NT2/D1 (cell line): ENCODE measurements at regions not wholly inside any gene's neighbourhood (a gene's known extent, or its start where the extent isn't known, plus 50 kb on each side); places are given as distances from the start of the nearest gene placed in this dataset.
A peak's percentile ranks its signal among the peaks of the same experiment; 100 is the strongest.

ENCODE experiments used
- DNase-seq: peaks from one replicate; pipeline ENCODE4 v3.0.0-alpha.2; 2011; ENCODE audit warnings: low read depth, low spot score
- H3K27me3 ChIP-seq: 2 replicates; pipeline ENCODE4 v1.6.0; 2011; ENCODE audit warnings: mild to moderate bottlenecking; ENCODE audit not compliant: insufficient read length, insufficient read depth
- H3K36me3 ChIP-seq: 2 replicates; pipeline ENCODE4 v1.6.1; 2011; ENCODE audit warnings: mild to moderate bottlenecking, low read length, mixed read lengths; ENCODE audit not compliant: insufficient read depth, insufficient read length
- H3K4me1 ChIP-seq: 2 replicates; pipeline ENCODE4 v1.5.1; 2011; ENCODE audit not compliant: insufficient read depth, insufficient read length
- H3K4me3 ChIP-seq: 2 replicates; pipeline ENCODE4 v1.5.1; 2011; ENCODE audit warnings: low read depth; ENCODE audit not compliant: insufficient read length
- H3K9ac ChIP-seq: 2 replicates; pipeline ENCODE4 v1.6.0; 2011; ENCODE audit warnings: low read depth; ENCODE audit not compliant: insufficient read length
- H3K9me3 ChIP-seq: 2 replicates; pipeline ENCODE4 v1.5.1; 2011; ENCODE audit warnings: mild to moderate bottlenecking, low read length; ENCODE audit not compliant: insufficient read depth
- SUZ12 ChIP-seq: IDR thresholded peaks from 2 replicates; pipeline ENCODE4 v1.6.1; 2011; ENCODE audit not compliant: insufficient read length, insufficient read depth; ENCODE audit errors: extremely low read depth
- YY1 ChIP-seq: IDR thresholded peaks from 2 replicates; pipeline ENCODE4 v1.6.1; 2011; ENCODE audit not compliant: insufficient read length, insufficient read depth
- ZNF274 ChIP-seq: IDR thresholded peaks from 2 replicates; pipeline ENCODE4 v1.6.1; 2011; ENCODE audit warnings: mild to moderate bottlenecking, low read depth, low read length

GRCh38 chr1:98264727-98265126 is 343.9 kb upstream of the DPYD start:
- Histone ChIP-seq H3K27me3 (no peaks in the 10 kb centered on the region), H3K4me3 (no peak overlapping the region), H3K4me1 (no peaks in the 10 kb centered on the region), H3K36me3 (no peaks in the 10 kb centered on the region), H3K9ac (no peak overlapping the region), H3K9me3 (no peaks in the 10 kb centered on the region)
- no peak for DNase-seq
- TF ChIP-seq SUZ12: no peak
- TF ChIP-seq ZNF274: no peak

- Histone ChIP-seq H3K9ac (no peak overlapping the region), H3K36me3 (no peaks in the 10 kb centered on the region), H3K27me3 (no peaks in the 10 kb centered on the region), H3K4me1 (no peaks in the 10 kb centered on the region), H3K4me3 (no peak overlapping the region), H3K9me3 (no peaks in the 10 kb centered on the region)
- TF ChIP-seq ZNF274 (no peak), SUZ12 (no peak), YY1 (no peak)
- DNase-seq: no peak
Observed at GRCh38 chr1:98260839-98261238, 340.0 kb upstream of the DPYD start.

- H3K36me3 ChIP-seq: no peaks in the 10 kb centered on the region
- H3K9me3 ChIP-seq: no peaks in the 10 kb centered on the region
- no peak overlapping the region for H3K4me3 ChIP-seq
- H3K4me1 ChIP-seq: no peaks in the 10 kb centered on the region
- no peak overlapping the region for H3K9ac ChIP-seq
- TF ChIP-seq SUZ12: no peak
- TF ChIP-seq ZNF274: no peak
- no peak for TF ChIP-seq YY1
- no peak for DNase-seq
- H3K27me3 ChIP-seq: no peaks in the 10 kb centered on the region
Observed at GRCh38 chr1:98260412-98260811, 339.6 kb upstream of the DPYD start.

GRCh38 chr1:98256700-98257099 is 335.9 kb upstream of the DPYD start:
- H3K4me3 ChIP-seq: no peak overlapping the region

GRCh38 chr1:98253145-98253544 is 332.3 kb upstream of the DPYD start:
- TF ChIP-seq ZNF274 (no peak), SUZ12 (no peak), YY1 (no peak)
- Histone ChIP-seq H3K9ac (no peak overlapping the region), H3K27me3 (no peaks in the 10 kb centered on the region), H3K4me1 (no peaks in the 10 kb centered on the region), H3K4me3 (no peak overlapping the region), H3K9me3 (no peaks in the 10 kb centered on the region; the same call in 1 of the 2 replicates), H3K36me3 (no peaks in the 10 kb centered on the region)
- peak; percentile 22 for DNase-seq

More at GRCh38 chr1:98256700-98257099, 335.9 kb upstream of the DPYD start:
- no peaks in the 10 kb centered on the region for H3K36me3 ChIP-seq
- no peak for DNase-seq
- no peaks in the 10 kb centered on the region for H3K27me3 ChIP-seq
- TF ChIP-seq SUZ12: no peak
- TF ChIP-seq ZNF274: no peak
- no peak for TF ChIP-seq YY1
- H3K4me1 ChIP-seq: no peaks in the 10 kb centered on the region
- no peaks in the 10 kb centered on the region for H3K9me3 ChIP-seq
- no peak overlapping the region for H3K9ac ChIP-seq

GRCh38 chr1:98251497-98251896 is 330.7 kb upstream of the DPYD start:
- no peak for TF ChIP-seq SUZ12
- no peak for TF ChIP-seq ZNF274
- no peak for TF ChIP-seq YY1
- Histone ChIP-seq H3K4me1 (no peaks in the 10 kb centered on the region), H3K27me3 (no peaks in the 10 kb centered on the region), H3K36me3 (no peaks in the 10 kb centered on the region), H3K9ac (no peak overlapping the region), H3K9me3 (no peaks in the 10 kb centered on the region; the same call in 1 of the 2 replicates), H3K4me3 (no peak overlapping the region)
- DNase-seq: no peak

GRCh38 chr1:98232678-98233077 is 311.8 kb upstream of the DPYD start:
- Histone ChIP-seq H3K9me3 (peaks cover 23% of the 10 kb centered on the region), H3K36me3 (no peaks in the 10 kb centered on the region), H3K4me1 (no peaks in the 10 kb centered on the region), H3K9ac (no peak overlapping the region), H3K27me3 (no peaks in the 10 kb centered on the region), H3K4me3 (no peak overlapping the region)
- no peak for DNase-seq
- TF ChIP-seq ZNF274 (no peak), YY1 (no peak), SUZ12 (no peak)

- DNase-seq: no peak
- no peaks in the 10 kb centered on the region for H3K9me3 ChIP-seq
- no peak overlapping the region for H3K4me3 ChIP-seq
- TF ChIP-seq ZNF274: no peak
- no peak for TF ChIP-seq SUZ12
- no peak for TF ChIP-seq YY1
- no peaks in the 10 kb centered on the region for H3K4me1 ChIP-seq
- no peaks in the 10 kb centered on the region for H3K36me3 ChIP-seq
- no peak overlapping the region for H3K9ac ChIP-seq
- H3K27me3 ChIP-seq: no peaks in the 10 kb centered on the region
Observed at GRCh38 chr1:98222706-98223105, 301.9 kb upstream of the DPYD start.
